Epithelial cell of esophagus (primary cell): ENCODE measurements at regions not wholly inside any gene's neighbourhood (a gene's known extent, or its start where the extent isn't known, plus 50 kb on each side); places are given as distances from the start of the nearest gene placed in this dataset.
A peak's percentile ranks its signal among the peaks of the same experiment; 100 is the strongest.

ENCODE experiments used
- DNase-seq: peaks from one replicate; pipeline ENCODE4 v3.0.0; 2010; ENCODE audit warnings: low read depth
- H3K4me3 ChIP-seq: 2 replicates; pipeline ENCODE4 v1.5.1; 2011; ENCODE audit warnings: mild to moderate bottlenecking, low read length, control low read depth
- TF ChIP-seq, protein P1 (sequence below): IDR thresholded peaks from 2 replicates; pipeline ENCODE4 v1.5.1; 2011; ENCODE audit warnings: low read depth, mild to moderate bottlenecking, low read length, control low read depth, inconsistent platforms; ENCODE audit not compliant: insufficient read depth; ENCODE audit errors: missing control alignments

DNA sequence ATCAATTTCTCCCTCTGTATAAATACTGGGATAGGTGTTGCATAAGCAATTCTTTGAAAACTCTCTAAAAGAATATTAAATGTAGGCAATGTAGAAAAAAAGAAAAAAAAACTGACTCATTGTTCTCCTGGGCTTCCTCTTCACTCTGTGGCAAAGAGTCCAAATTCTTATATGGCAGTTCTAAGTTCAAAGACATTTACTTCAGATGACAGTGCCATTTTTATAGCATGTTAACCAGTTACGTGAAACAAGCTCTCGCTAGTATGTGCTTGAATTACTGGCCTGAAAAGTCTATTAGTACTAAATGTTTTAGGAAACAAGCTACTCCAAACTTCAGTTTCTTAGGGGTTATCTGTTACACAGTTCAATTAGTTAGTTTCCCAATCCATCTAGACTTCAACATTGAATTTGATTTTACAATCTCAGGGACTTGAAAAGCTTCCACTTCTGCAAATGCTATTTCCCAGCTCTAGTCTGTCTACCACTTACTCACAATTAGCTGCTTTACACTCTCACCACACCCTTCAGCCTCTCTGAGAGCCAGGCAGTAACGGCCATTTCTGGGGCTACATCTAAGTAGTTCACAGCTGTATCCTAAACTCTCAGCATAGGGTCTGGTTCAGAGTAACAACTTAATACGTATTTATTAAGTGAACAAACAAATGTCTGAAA is 100.4 kb downstream of the OGFRL1 start:
- H3K4me3 ChIP-seq = no peak overlapping the region
- DNase-seq = no peak
- TF ChIP-seq, protein P1, sequence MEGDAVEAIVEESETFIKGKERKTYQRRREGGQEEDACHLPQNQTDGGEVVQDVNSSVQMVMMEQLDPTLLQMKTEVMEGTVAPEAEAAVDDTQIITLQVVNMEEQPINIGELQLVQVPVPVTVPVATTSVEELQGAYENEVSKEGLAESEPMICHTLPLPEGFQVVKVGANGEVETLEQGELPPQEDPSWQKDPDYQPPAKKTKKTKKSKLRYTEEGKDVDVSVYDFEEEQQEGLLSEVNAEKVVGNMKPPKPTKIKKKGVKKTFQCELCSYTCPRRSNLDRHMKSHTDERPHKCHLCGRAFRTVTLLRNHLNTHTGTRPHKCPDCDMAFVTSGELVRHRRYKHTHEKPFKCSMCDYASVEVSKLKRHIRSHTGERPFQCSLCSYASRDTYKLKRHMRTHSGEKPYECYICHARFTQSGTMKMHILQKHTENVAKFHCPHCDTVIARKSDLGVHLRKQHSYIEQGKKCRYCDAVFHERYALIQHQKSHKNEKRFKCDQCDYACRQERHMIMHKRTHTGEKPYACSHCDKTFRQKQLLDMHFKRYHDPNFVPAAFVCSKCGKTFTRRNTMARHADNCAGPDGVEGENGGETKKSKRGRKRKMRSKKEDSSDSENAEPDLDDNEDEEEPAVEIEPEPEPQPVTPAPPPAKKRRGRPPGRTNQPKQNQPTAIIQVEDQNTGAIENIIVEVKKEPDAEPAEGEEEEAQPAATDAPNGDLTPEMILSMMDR = no peak

DNA sequence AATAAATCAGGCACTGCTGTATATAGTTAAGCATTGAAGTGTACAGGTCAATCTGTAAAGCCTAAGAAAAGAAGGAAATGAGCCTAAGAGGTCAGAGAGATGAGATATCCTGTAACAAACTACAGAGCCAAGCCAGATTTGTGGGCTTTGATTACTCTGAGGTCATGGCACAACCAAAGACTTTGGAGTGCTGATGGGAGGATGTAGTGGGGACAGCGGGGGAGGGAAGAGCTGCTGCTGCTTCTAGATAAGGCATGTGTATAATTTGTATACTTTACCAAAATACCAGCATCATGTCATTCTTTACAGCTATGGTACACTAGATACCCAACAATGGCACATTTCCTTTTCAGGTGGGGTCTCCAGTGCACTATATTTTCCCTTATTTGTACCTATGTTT is 102.5 kb downstream of the OGFRL1 start:
- no peak for DNase-seq
- TF ChIP-seq, protein P1 = no peak
- no peak overlapping the region for H3K4me3 ChIP-seq

DNA sequence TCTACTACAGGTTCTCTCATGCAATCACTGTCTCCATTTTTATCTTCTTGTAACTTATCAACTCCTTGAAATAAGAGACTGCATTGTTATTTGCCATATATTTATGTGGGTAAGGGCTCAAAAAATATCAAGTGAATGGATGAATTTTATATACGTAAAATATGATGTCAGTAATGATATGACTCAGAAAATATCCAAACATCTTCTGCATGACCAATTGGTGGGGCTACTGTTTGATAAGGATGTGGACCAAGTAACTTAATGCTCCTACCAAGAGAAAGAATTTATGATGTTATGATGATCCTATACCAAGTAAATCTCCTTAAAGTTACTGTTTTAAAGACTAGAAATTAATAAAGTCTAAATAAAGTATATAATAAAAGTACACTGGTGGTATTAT is 103.7 kb downstream of the OGFRL1 start:
- TF ChIP-seq, protein P1 = no peak
- no peak for DNase-seq
- H3K4me3 ChIP-seq = no peak overlapping the region

DNA sequence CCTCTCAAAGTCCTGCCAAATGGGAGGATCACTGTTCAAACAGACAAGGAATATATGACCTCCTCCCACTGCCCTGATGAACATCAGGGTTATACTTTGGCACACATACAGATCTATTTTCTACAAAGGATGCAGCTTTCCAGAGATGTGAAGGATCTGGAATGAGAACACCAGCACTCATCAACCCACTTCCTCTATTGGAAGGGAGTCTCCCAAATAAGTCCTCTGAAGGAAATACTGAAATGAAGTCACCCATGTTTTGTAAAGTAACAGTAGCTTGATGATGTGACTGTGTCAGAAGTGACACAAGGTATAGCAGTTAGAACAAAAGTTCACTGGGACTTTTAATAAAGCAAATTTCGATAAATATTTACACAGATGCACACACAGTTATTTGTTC is 104.9 kb downstream of the OGFRL1 start:
- H3K4me3 ChIP-seq = no peak overlapping the region
- TF ChIP-seq, protein P1 = no peak
- no peak for DNase-seq

DNA sequence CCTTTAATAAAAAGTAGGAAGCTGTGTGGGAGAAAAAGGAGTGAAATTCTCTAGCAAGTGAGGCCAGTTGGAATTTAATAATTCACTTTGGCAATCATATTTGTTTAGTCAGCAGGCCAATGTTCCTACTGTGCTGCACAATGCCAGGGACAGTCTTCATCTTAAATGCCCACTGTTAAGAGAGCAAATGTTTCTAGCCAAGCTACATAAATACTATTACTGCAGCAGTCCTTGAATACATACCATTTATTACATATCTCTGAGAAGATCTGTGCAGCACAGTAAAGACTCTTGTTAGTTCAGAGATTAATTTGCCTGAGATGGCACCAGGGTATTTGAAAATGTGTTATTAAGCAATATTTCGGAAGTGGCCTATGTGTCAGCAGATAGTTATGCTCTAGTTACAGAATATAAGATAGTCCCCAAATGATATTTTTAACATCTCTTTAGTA is 105.4 kb downstream of the OGFRL1 start:
- no peak overlapping the region for H3K4me3 ChIP-seq
- TF ChIP-seq, protein P1 = no peak
- peak; percentile 49 for DNase-seq

DNA sequence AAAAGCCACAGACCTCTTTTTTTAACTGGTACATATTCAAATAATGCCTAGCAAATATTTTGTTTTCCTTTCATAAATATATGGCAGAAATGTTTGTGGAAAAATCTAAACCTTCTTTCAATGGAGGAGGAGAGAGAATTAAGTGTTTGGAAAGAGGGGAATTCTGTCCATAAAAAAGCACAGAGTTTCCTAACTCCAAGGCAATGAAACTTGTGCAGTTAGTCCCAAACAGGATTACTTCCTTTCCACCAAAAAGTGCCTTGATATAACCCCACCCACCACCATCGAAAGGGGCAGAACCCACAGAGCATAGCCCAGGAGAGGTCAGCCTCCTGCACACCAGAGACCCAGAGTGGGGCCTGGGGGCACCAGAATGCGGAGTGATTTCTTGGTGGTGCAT is 106.3 kb downstream of the OGFRL1 start:
- no peak overlapping the region for H3K4me3 ChIP-seq
- DNase-seq = no peak
- TF ChIP-seq, protein P1 = no peak
